ENCODE measurements at regions not wholly inside any gene's neighbourhood (a gene's known extent, or its start where the extent isn't known, plus 50 kb on each side); places are given as distances from the start of the nearest gene placed in this dataset.

DNA sequence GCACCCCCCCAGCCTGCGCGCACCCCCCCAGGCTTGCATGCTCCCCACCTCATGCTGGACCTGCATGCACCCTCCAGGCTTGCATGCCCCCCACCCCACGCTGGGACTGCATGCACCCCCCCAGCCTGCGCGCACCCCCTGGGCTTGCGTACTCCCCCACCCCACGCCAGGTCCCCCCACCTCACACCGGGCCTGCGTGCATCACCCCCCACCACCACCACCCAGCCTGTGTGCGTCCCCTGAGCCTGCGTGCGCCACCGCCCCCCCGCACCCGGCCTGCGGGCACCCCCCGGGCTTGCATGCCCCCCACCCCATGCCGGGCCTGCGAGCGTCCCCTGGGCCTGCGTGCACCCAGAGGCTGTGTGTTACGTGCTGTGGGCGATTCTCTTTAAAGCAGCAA lies 61.0 kb upstream of the SLCO4A1 start:
- no peak for DNase-seq (ENCODE audit: low spot score)

DNA sequence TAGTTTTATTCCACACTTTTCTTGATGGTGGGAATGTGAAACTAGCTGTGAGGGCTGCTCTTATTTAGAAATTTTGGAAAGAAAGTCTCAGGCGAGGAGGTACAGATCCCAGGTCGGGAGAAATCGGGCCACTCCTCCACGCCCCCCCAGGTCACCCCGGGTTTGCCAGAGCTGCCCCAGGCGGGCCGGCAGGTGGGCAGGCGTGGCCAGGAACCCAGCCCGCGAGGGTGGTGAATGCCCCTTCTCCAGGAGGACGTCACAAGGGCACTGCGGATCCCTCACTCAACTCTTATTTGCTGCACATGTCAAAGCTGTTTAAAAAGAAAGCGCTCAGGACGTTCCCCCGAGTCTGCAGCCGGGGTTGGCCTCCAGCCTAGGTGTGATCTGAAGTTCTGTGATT lies 60.5 kb upstream of the SLCO4A1 start:
- DNase-seq (ENCODE audit: low spot score) = no peak

DNA sequence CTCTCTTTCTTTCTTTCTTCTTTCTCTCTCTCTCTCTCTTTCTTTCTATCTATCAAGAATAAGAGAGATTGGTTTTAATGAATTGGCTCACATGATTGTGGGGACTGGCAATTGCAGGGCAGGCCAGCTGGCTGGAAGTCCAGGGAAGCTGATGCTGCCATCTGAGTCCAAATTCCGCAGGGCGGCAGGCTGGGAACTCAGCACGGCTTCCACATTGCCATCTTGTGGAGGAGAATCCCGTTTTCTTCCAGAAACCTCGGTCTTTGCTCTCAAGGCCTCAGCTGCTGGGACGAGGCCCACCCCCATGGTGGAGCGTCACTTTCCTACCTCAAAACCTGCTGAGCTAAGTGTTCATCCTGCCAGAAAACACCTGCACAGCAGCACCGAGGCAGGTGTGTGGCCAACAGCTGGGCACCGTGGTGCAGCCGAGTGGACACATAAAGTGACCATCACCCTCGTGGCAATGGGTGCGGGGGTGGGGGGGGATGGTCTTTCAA lies 58.8 kb upstream of the SLCO4A1 start:
- peak; percentile 27 for DNase-seq (ENCODE audit: low spot score)

DNA sequence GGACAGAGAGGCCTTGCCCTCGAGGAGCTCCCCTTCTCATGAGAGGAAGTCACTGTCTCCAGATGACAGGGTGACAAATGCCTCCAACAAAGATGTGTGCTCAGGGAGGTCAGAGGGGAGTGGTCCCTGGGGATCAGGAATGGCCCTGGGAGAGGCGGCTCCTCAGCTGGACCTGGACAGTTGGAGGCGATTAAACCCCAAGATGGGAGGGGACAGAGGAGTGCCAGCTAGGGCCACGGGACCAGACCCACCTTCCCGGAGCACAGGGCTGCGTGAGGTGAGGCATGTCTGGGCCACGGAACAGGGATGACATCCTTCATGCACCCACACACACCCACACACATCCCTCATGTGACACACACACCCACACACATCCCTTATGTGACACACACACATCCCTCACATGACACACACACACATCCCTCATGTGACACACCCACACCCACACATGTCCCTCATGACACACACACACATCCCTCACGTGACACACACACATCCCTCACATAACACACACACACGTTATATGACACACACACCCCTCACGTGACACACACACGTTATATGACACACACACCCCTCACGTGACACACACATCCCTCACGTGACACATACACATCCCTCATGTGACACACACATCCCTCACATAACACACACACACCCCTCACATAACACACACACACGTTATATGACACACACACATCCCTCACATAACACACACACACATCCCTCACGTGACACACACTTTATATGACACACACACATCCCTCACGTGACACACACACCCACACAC lies 57.4 kb upstream of the SLCO4A1 start:
- DNase-seq (ENCODE audit: low spot score) = no peak

DNA sequence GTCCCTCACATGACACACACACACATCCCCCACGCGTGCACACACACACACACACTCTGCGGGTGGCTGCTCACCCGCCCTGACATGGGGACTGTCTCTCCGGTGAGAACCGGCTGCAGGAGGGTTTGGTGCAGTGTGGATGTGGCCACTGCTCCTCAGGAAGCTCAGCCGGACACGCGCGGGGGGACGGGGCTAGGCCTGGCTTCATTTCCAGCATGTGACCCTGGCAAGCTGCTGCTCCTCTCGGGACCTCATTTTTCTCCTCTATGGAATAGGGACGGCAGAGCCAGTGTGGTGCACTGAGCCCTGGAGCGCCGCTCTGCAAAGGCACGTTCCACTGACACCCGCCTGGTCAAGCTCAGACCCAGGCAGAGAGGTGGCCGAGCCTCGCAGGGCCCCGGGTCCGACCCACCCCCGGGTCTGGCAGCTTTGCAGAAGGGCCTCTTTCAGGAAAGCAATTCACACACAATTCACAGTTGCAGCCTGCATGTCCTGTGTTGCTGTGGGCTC lies 56.8 kb upstream of the SLCO4A1 start:
- DNase-seq (ENCODE audit: low spot score) = no peak

DNA sequence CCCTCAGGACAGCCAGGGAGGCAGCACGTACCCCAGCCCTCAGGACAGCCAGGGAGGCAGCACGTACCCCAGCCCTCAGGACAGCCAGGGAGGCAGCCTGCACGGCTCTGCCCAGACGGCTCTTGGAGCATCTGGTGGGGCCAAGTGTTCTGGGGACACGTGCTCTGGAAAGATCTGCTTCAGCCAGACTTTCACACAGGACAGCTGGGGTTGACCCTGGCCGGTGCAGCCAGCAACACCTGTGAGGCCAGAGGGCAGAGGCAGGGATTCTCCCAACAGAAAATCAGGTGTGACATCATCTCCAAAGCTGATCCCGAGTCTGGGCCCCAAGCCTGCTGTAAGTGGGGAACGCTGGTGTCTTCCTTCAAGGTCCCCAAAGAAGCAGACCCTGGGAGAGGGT lies 55.5 kb upstream of the SLCO4A1 start:
- no peak for DNase-seq (ENCODE audit: low spot score)

DNA sequence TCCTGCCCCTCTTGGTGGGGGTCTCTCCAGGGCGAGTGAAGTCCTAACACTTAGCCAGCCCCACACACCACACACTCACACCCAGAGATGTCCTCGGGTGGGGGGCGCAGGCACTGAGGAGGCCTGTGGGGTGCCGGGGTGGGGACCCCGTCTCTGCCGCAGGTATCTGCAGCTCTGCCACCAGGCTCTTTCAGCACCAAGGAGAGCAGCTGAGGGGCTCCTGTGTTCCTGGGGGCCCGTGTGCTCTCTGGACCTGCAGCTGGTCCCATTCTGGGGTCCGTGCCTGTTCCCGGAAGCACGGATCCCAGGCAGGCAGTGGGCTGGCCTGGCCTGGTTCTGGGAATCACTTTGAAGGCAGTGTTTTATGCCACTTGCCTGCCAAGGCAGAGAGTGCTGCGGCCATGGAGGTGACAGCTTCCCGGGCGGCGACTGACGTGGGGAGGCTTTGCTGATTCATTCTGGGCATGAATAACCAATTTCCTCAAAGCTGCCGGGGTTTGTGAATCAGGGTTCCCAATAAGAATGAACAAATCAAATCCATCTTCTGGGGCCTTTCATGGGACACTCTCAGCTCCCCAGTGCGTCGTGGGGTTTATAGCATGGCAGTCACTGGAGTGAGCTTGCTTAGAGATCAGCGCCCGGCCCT lies 54.4 kb upstream of the SLCO4A1 start:
- no peak for DNase-seq (ENCODE audit: low spot score)

DNA sequence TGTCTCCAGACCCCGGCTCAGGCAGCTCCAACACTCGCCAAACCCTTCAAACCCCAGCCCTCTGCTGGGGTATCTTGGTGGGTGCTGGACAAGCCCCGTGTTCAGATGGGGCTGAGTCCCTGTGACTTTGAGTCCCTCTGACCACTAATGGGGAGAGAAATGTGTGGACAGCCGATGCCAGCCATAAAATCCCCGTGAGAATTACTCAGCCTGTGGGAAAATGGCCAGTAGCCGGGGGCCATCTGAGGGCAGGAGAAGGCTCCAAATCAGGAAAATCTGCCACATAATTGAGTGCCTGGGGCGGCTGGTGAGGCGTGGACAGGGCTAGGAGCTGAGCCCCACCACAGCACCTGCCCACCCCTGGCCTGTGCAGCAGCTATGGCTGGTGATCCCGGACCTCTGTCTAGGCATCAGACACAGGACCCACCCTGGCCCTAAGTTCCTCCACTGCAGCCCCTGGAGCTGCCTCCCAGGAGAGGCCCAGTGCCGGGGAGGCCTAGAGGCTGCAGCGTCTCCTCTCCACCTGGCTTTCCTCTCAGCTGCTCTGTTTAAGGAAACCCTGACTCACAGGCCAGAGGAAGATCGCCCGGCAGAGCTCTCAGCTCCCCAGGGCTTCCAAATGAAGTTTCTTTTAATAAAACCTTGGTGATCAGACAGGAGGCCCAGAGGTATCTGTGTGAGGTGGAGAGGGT lies 53.7 kb upstream of the SLCO4A1 start:
- no peak for DNase-seq (ENCODE audit: low spot score)

DNA sequence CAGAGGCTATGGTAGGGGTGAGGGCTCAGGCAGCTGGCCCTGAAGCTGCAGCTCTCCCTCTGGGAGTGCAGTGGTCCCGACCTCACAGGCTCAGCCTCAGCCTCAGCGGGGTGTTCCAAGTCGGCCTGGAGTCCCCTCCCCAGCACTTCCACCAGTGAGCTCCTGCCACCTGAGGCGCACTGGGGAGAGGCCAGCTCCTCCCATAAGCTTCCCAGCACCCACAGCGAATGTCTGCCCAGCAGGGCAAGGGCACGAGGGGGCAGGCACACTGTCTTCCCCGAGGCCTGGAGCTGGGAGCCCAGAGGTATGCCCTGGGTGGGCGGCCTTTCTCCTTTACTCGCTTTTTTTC lies 53.2 kb upstream of the SLCO4A1 start:
- DNase-seq (ENCODE audit: low spot score) = no peak

DNA sequence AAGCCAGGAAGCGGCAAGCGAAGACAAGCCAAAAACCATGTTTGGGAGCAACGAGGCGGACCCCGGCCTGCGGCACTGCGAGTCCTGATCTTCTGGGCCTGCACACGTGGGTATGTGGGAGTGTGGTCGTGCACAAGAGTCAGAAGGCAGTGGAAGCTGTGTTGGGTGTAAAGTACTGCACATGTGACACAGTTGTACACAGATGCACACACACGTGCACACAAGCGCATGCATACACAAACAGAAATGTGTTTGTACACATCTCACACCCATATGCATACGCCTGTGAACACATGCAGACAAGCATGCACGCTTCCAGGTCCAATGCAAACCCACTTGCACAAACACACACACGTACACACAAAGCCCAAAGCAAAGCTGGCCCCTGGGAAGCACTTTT lies 52.6 kb upstream of the SLCO4A1 start:
- DNase-seq (ENCODE audit: low spot score) = no peak

DNA sequence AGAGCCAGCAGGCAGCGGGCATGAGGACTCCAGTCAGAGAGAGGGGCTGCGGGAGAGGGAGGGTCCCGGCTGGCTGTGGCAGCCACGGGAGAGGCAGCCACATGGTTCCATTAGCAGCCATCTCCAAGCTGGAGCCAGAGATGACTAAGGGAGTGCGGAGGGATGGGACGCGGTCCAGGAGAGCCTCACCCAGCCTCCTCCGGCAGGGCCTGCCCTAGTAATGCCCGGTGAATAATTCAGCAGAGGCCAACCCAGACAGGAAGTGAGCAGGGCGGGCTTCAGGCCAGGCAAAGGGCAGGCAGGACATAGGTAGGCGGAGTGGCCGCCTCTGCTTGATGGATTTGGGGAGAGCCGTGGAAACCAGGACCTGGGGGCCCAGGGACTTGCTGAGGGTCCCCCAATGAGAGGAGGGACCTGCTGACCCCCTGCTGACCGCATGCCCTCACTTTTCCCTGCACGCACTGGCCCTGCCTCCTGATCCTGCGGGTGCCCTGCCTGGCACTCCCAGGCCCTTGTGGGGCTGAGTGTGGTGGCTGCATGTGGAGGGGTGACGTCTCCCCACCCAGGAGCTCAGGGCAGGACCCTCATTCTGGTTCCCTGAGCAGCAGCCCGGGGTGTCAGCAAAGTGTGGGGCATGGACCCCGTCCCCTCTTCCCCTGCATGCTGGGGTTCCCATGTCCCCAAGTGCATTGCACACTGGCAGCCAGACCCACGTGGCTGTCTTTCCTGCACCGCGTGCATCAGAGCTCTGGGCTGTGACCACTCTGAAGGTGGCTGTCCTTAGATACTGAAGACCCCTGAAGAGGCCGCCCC lies 51.8 kb upstream of the SLCO4A1 start:
- no peak for DNase-seq (ENCODE audit: low spot score)

DNA sequence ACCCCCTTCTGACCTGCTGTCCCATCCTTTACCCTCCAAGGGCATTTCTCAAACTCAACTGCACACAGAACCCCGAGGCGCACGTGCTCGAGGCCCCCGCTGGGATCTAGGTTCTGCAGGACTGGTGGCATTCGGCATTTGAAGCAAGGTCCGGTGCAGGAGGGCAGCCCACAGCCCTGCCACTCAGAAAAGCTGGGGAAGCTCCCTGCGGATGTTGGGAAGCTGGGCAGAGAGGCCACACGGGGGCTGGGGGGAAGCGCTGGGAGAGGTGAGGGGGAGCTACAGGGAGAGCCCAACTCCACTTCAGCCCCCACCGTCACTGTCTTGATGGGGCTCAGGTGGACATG lies 51.2 kb upstream of the SLCO4A1 start:
- DNase-seq (ENCODE audit: low spot score) = no peak

DNA sequence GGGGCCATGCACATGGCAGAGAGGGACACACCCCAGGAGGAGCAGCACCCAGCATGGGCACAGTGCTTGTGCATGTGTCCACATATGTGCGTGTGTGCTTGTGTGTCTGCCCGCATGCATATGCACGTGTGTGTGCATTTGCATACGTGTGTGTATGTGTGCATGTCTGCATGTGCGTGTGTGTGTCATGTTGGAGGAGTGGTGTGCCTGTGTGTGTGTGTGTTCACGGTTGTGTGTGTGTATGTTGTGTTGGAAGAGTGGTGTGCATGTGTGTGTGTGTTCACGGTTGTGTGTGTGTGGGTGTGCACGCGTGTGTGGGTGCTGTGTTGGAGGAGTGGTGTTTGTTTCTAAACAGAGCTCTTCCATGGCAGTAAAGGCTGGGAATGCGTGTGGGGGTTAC lies 50.7 kb upstream of the SLCO4A1 start:
- DNase-seq (ENCODE audit: low spot score) = no peak

Data from pons (tissue), 1 donor.